ENCODE measurements at regions not wholly inside any gene's neighbourhood (a gene's known extent, or its start where the extent isn't known, plus 50 kb on each side); places are given as distances from the start of the nearest gene placed in this dataset.

- no peaks in the 10 kb centered on the region for H3K27me3 ChIP-seq (ENCODE audit: control insufficient read depth in 4 of 4, insufficient read depth in 4 of 4, low read length in 3 of 4)
- no peak for TF ChIP-seq RXRA (IDR thresholded peaks at IDR 0.05)
- no peak for TF ChIP-seq YY1 (IDR thresholded peaks at IDR 0.05)
- no peak for TF ChIP-seq RAD21 (IDR thresholded peaks at IDR 0.05)
- TF ChIP-seq ATF3 (IDR thresholded peaks at IDR 0.05) = no peak
- TF ChIP-seq HNF4A (conservative IDR thresholded peaks at IDR 0.05) = no peak
- no peak for TF ChIP-seq SP1 (IDR thresholded peaks at IDR 0.05)
- no peak for TF ChIP-seq ZBTB33 (IDR thresholded peaks at IDR 0.05)
- TF ChIP-seq FOXA1 (IDR thresholded peaks at IDR 0.05) = no peak
- no peak for TF ChIP-seq TAF1 (conservative IDR thresholded peaks at IDR 0.05)
- TF ChIP-seq, protein P1, sequence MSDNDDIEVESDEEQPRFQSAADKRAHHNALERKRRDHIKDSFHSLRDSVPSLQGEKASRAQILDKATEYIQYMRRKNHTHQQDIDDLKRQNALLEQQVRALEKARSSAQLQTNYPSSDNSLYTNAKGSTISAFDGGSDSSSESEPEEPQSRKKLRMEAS (IDR thresholded peaks at IDR 0.05) = no peak
- TF ChIP-seq FOXA2 (IDR thresholded peaks at IDR 0.05) = no peak
- TF ChIP-seq CTCF (IDR thresholded peaks at IDR 0.05; ENCODE audit: low read depth, low read length, missing input control) = no peak
- no peak for TF ChIP-seq HNF4G (IDR thresholded peaks at IDR 0.05)
- no peak for TF ChIP-seq GABPA (IDR thresholded peaks at IDR 0.05 in 1 of 2, conservative IDR thresholded peaks at IDR 0.05 in 1 of 2)
- TF ChIP-seq EGR1 (IDR thresholded peaks at IDR 0.05; ENCODE audit: low read depth in 2 of 2) = no peak
- no peak for TF ChIP-seq REST (IDR thresholded peaks at IDR 0.05)
- no peak for TF ChIP-seq JUND (IDR thresholded peaks at IDR 0.05)
- no peak for TF ChIP-seq NR2F2 (IDR thresholded peaks at IDR 0.05)
- H3K36me3 ChIP-seq (ENCODE audit: control insufficient read depth in 4 of 4, insufficient read depth in 3 of 4, low read depth in 1 of 4, low read length in 3 of 4) = peaks cover 0 to 1% (median 0%) of the 10 kb centered on the region in 4 donors
- no peak for DNase-seq (ENCODE audit: low spot score)
- H3K4me3 ChIP-seq (ENCODE audit: low read depth in 1 of 3, low read length in 3 of 3) = no peak overlapping the region
- H3K27ac ChIP-seq (ENCODE audit: low read depth in 1 of 2, low read length in 2 of 2) = no peak overlapping the region
- no peak overlapping the region for H3K9ac ChIP-seq (ENCODE audit: low read depth in 1 of 2, low read length in 2 of 2)
- peaks cover 3 to 24% (median 18%) of the 10 kb centered on the region in 4 donors for H3K4me1 ChIP-seq (ENCODE audit: control insufficient read depth in 4 of 4, insufficient read depth in 4 of 4, low read length in 3 of 4)
- H3K9me3 ChIP-seq (ENCODE audit: control insufficient read depth in 4 of 4, low read length in 3 of 4) = no peaks in the 10 kb centered on the region
Observed at GRCh38 chr3:124411728-124412127, 318.5 kb upstream of the UMPS start.

Measured in liver (tissue), 7 donors.